ENCODE measurements at regions not wholly inside any gene's neighbourhood (a gene's known extent, or its start where the extent isn't known, plus 50 kb on each side); places are given as distances from the start of the nearest gene placed in this dataset.
"Not testable (repeated sequence)": the region's sequence is repeated elsewhere in the genome, so short reads cannot be mapped to it uniquely, and the experiment has no call there.

DNA sequence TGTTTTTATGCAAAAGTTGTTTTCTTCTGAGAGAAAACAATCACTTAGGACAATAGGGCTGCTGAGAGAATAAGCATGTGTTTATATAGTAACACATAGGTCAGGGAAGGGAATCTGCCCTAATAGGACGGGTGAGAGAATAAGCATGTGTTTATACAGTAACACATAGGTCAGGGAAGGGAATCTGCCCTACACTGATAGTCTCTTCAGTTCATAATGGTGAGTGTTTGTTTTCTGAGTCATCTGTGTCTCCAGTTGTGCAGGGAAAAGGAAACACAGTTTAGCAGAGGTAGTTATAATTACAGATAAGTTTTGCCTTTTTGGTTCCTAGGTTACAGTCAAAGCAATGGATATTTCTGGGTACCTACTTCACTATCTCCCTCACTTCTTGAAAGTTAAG, 252.3 kb upstream of the CA10 start:
- H4K20me1 ChIP-seq (ENCODE audit: insufficient read depth): no peaks in the 10 kb centered on the region
- H3K9ac ChIP-seq: no peak overlapping the region
- TF ChIP-seq, protein P1, sequence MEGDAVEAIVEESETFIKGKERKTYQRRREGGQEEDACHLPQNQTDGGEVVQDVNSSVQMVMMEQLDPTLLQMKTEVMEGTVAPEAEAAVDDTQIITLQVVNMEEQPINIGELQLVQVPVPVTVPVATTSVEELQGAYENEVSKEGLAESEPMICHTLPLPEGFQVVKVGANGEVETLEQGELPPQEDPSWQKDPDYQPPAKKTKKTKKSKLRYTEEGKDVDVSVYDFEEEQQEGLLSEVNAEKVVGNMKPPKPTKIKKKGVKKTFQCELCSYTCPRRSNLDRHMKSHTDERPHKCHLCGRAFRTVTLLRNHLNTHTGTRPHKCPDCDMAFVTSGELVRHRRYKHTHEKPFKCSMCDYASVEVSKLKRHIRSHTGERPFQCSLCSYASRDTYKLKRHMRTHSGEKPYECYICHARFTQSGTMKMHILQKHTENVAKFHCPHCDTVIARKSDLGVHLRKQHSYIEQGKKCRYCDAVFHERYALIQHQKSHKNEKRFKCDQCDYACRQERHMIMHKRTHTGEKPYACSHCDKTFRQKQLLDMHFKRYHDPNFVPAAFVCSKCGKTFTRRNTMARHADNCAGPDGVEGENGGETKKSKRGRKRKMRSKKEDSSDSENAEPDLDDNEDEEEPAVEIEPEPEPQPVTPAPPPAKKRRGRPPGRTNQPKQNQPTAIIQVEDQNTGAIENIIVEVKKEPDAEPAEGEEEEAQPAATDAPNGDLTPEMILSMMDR (conservative IDR thresholded peaks at IDR 0.05; ENCODE audit: low read depth, low read length): no peak
- no peak overlapping the region for H3K4me3 ChIP-seq (IDR thresholded peaks at IDR 0.05; ENCODE audit: insufficient read depth, low read depth, low read length)
- no peaks in the 10 kb centered on the region for H3K36me3 ChIP-seq (ENCODE audit: insufficient read depth)
- H3K79me2 ChIP-seq (ENCODE audit: insufficient read depth, low read depth): no peaks in the 10 kb centered on the region
- no peak overlapping the region for H2AFZ ChIP-seq (ENCODE audit: low read depth)
- H3K27me3 ChIP-seq (ENCODE audit: insufficient read depth, low read depth): no peaks in the 10 kb centered on the region
- no peak overlapping the region for H3K27ac ChIP-seq
- no peaks in the 10 kb centered on the region for H3K4me1 ChIP-seq (ENCODE audit: low read depth, poor library complexity, severe bottlenecking)
- no peak overlapping the region for H3K4me2 ChIP-seq

DNA sequence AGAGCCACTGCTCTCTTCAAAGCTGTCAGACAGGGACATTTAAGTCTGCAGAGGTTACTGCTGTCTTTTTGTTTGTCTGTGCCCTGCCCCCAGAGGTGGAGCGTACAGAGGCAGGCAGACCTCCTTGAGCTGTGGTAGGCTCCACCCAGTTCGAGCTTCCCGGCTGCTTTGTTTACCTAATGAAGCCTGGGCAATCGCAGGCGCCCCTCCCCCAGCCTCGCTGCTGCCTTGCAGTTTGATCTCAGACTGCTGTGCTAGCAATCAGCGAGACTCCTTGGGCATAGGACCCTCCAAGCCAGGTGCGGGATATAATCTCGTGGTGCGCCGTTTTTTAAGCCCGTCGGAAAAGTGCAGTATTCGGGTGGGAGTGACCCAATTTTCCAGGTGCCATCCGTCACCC, 250.7 kb upstream of the CA10 start:
- H3K79me2 ChIP-seq (ENCODE audit: insufficient read depth, low read depth); H2AFZ ChIP-seq (ENCODE audit: low read depth); H3K27me3 ChIP-seq (ENCODE audit: insufficient read depth, low read depth); H4K20me1 ChIP-seq (ENCODE audit: insufficient read depth); H3K4me1 ChIP-seq (ENCODE audit: low read depth, poor library complexity, severe bottlenecking); H3K27ac ChIP-seq; H3K4me2 ChIP-seq; H3K9ac ChIP-seq; H3K36me3 ChIP-seq (ENCODE audit: insufficient read depth); H3K4me3 ChIP-seq (IDR thresholded peaks at IDR 0.05; ENCODE audit: insufficient read depth, low read depth, low read length): not testable (repeated sequence)

DNA sequence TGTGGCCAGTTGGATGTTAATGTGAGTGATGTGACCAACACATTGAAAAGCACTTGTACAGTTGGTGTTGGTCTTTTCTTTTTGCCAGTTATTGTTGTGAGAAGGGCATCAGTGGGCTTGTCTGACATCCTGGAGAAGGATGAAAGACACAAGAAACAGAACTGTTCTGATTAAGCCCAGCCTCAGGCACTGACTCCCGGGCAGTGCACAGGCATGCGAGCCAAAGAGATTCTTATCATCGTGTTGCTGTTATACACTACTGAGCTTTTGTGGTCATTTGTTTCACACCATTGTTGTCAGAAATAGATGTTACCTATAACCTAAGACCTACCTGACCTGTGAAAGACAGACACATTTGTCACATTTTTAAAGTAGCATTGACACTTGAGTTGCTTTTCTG, 236.8 kb upstream of the CA10 start:
- no peak overlapping the region for H3K27ac ChIP-seq
- no peak overlapping the region for H3K4me2 ChIP-seq
- H3K36me3 ChIP-seq (ENCODE audit: insufficient read depth): no peaks in the 10 kb centered on the region
- no peaks in the 10 kb centered on the region for H3K27me3 ChIP-seq (ENCODE audit: insufficient read depth, low read depth)
- H3K79me2 ChIP-seq (ENCODE audit: insufficient read depth, low read depth): no peaks in the 10 kb centered on the region
- no peak overlapping the region for H3K4me3 ChIP-seq (IDR thresholded peaks at IDR 0.05; ENCODE audit: insufficient read depth, low read depth, low read length)
- H2AFZ ChIP-seq (ENCODE audit: low read depth): no peak overlapping the region
- no peak overlapping the region for H3K9ac ChIP-seq
- no peaks in the 10 kb centered on the region for H3K4me1 ChIP-seq (ENCODE audit: low read depth, poor library complexity, severe bottlenecking)
- no peaks in the 10 kb centered on the region for H4K20me1 ChIP-seq (ENCODE audit: insufficient read depth)
- TF ChIP-seq, protein P1 (conservative IDR thresholded peaks at IDR 0.05; ENCODE audit: low read depth, low read length): no peak

DNA sequence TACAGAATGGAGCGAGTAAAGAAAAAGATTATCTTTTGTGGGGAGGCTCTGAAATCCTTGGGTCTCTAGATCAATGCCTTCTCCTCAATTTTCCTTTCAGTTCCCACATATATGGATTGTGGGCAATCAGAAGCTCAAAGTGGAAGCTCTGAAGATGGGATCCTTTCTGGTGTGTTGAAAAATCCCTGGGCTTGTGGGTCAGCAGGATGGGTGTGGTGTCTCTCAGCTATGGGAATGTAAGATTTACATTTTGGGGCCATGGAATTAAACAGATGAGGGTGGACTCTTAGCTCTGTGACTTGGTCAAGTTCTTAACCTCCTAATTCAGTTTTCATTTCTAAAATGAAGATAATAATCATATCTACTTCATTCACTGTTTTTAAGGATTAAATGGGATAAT, 231.9 kb upstream of the CA10 start:
- no peaks in the 10 kb centered on the region for H3K79me2 ChIP-seq (ENCODE audit: insufficient read depth, low read depth)
- H3K9ac ChIP-seq: no peak overlapping the region
- no peak overlapping the region for H3K4me3 ChIP-seq (IDR thresholded peaks at IDR 0.05; ENCODE audit: insufficient read depth, low read depth, low read length)
- H3K4me2 ChIP-seq: no peak overlapping the region
- H3K4me1 ChIP-seq (ENCODE audit: low read depth, poor library complexity, severe bottlenecking): no peaks in the 10 kb centered on the region
- H3K27me3 ChIP-seq (ENCODE audit: insufficient read depth, low read depth): no peaks in the 10 kb centered on the region
- no peak overlapping the region for H3K27ac ChIP-seq
- no peak overlapping the region for H2AFZ ChIP-seq (ENCODE audit: low read depth)
- H3K36me3 ChIP-seq (ENCODE audit: insufficient read depth): no peaks in the 10 kb centered on the region
- H4K20me1 ChIP-seq (ENCODE audit: insufficient read depth): no peaks in the 10 kb centered on the region
- TF ChIP-seq, protein P1 (conservative IDR thresholded peaks at IDR 0.05; ENCODE audit: low read depth, low read length): no peak

DNA sequence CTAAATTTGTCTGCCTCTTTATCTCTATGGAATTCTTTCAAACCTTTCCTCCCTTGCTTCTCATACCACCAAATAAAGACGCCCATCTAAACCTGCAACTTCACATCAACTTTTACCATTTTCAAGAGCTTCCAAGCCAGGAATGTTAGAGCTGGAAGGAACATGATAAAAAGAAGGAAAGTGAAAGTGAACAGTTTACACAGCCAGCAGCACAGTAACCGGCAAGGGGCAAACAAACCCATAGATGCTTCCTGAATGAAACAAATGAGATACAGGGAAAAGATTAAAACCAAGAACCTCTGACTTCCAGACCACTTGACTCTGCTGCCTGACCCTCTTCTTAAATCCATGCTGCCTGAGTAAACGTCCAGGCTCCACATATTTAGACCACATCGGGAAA, 231.1 kb upstream of the CA10 start:
- Histone ChIP-seq H3K27ac (no peak overlapping the region), H4K20me1 (ENCODE audit: insufficient read depth) (no peaks in the 10 kb centered on the region), H3K79me2 (ENCODE audit: insufficient read depth, low read depth) (no peaks in the 10 kb centered on the region), H3K36me3 (ENCODE audit: insufficient read depth) (no peaks in the 10 kb centered on the region), H3K27me3 (ENCODE audit: insufficient read depth, low read depth) (no peaks in the 10 kb centered on the region), H3K9ac (no peak overlapping the region), H2AFZ (ENCODE audit: low read depth) (no peak overlapping the region), H3K4me2 (no peak overlapping the region), H3K4me1 (ENCODE audit: low read depth, poor library complexity, severe bottlenecking) (no peaks in the 10 kb centered on the region), H3K4me3 (IDR thresholded peaks at IDR 0.05; ENCODE audit: insufficient read depth, low read depth, low read length) (no peak overlapping the region)
- TF ChIP-seq, protein P1 (conservative IDR thresholded peaks at IDR 0.05; ENCODE audit: low read depth, low read length): no peak
